Mesenchymal stem cell (in vitro differentiated cells and primary cell): ENCODE measurements at regions not wholly inside any gene's neighbourhood (a gene's known extent, or its start where the extent isn't known, plus 50 kb on each side); places are given as distances from the start of the nearest gene placed in this dataset.

Experiments used
- DNase-seq: peaks from one replicate; pipeline ENCODE4 v3.0.0-alpha.2; 2013
- H2AFZ ChIP-seq: one replicate; pipeline ENCODE4 v1.6.1; 2013; ENCODE audit warnings: low read depth, mild to moderate bottlenecking, control low read depth, inconsistent platforms, low read length, moderate library complexity
- H2AK5ac ChIP-seq: 2 replicates; pipeline ENCODE4 v1.6.1; 2013; ENCODE audit warnings: low read length, moderate library complexity, mild to moderate bottlenecking, inconsistent platforms; ENCODE audit not compliant: severe bottlenecking
- H2BK120ac ChIP-seq: one replicate; pipeline ENCODE4 v1.6.1; 2013; ENCODE audit warnings: low read depth, mild to moderate bottlenecking, inconsistent platforms, low read length, moderate library complexity
- H2BK12ac ChIP-seq, 2 experiments: one replicate each; pipeline ENCODE4 v1.6.1; 2013; ENCODE audit warnings: inconsistent platforms in 2 of 2, low read length in 2 of 2, mild to moderate bottlenecking in 2 of 2, moderate library complexity in 2 of 2, control low read depth in 1 of 2
- H2BK15ac ChIP-seq: one replicate; pipeline ENCODE4 v1.6.1; 2013; ENCODE audit warnings: mild to moderate bottlenecking, low read depth, inconsistent platforms; ENCODE audit not compliant: poor library complexity, severe bottlenecking
- H2BK5ac ChIP-seq: 2 replicates; pipeline ENCODE4 v1.6.1; 2013; ENCODE audit warnings: low read depth, mild to moderate bottlenecking, low read length, control low read depth, inconsistent platforms; ENCODE audit not compliant: poor library complexity, severe bottlenecking
- H3K14ac ChIP-seq, 2 experiments: one replicate each; pipeline ENCODE4 v1.6.1; 2013; ENCODE audit warnings: inconsistent platforms in 2 of 2, low read length in 2 of 2, control low read depth in 1 of 2, mild to moderate bottlenecking in 1 of 2, moderate library complexity in 1 of 2
- H3K18ac ChIP-seq, 2 experiments: one replicate each; pipeline ENCODE4 v1.6.1; 2013; ENCODE audit warnings: inconsistent platforms in 2 of 2, low read length in 2 of 2, control low read depth in 1 of 2, low read depth in 1 of 2, mild to moderate bottlenecking in 1 of 2
- H3K23ac ChIP-seq, 2 experiments: one replicate each; pipeline ENCODE4 v1.6.1; 2013; ENCODE audit warnings: inconsistent platforms in 2 of 2, low read length in 2 of 2, mild to moderate bottlenecking in 2 of 2, moderate library complexity in 2 of 2, control low read depth in 1 of 2
- H3K27ac ChIP-seq: 2 replicates; pipeline ENCODE4 v1.5.1; 2013; ENCODE audit warnings: mild to moderate bottlenecking, moderate library complexity, low read length, control low read depth, inconsistent platforms; ENCODE audit not compliant: poor library complexity, severe bottlenecking
- H3K27me3 ChIP-seq, 2 experiments: 2 replicates each; pipeline versions ENCODE4 v1.6.1 to v1.7.0; 2013; ENCODE audit warnings: low read length in 2 of 2, mild to moderate bottlenecking in 2 of 2, moderate library complexity in 2 of 2, control low read depth in 1 of 2, inconsistent platforms in 1 of 2; ENCODE audit not compliant: control insufficient read depth in 1 of 2, insufficient read depth in 1 of 2
- H3K36me3 ChIP-seq, 2 experiments: 2 replicates each; pipeline versions ENCODE4 v1.6.1 to v1.7.0; 2013; ENCODE audit warnings: low read length in 2 of 2, control low read depth in 1 of 2, inconsistent platforms in 1 of 2, low read depth in 1 of 2, mild to moderate bottlenecking in 1 of 2; ENCODE audit not compliant: insufficient read depth in 2 of 2, control insufficient read depth in 1 of 2
- H3K4ac ChIP-seq, 2 experiments: one replicate each; pipeline ENCODE4 v1.6.1; 2013; ENCODE audit warnings: inconsistent platforms in 2 of 2, low read length in 2 of 2, mild to moderate bottlenecking in 2 of 2, moderate library complexity in 2 of 2, control low read depth in 1 of 2, low read depth in 1 of 2
- H3K4me1 ChIP-seq: 2 replicates; pipeline ENCODE4 v1.6.1; 2013; ENCODE audit warnings: low read depth, low read length, control low read depth; ENCODE audit not compliant: control insufficient read depth, insufficient read depth
- H3K4me2 ChIP-seq: 2 replicates; pipeline ENCODE4 v1.6.1; 2013; ENCODE audit warnings: low read length, mild to moderate bottlenecking, inconsistent platforms; ENCODE audit not compliant: poor library complexity, severe bottlenecking
- H3K4me3 ChIP-seq, 2 experiments: 2 replicates each; pipeline versions ENCODE4 v1.5.1 to v1.7.0; 2013; ENCODE audit warnings: low read length in 2 of 2, mild to moderate bottlenecking in 2 of 2, control low read depth in 1 of 2, low read depth in 1 of 2; ENCODE audit not compliant: insufficient read depth in 1 of 2
- H3K79me1 ChIP-seq: replicated peaks from 2 replicates; pipeline ENCODE4 v1.6.1; 2013; ENCODE audit warnings: mild to moderate bottlenecking, control low read depth, low read length, inconsistent platforms; ENCODE audit not compliant: poor library complexity, severe bottlenecking
- H3K9ac ChIP-seq: 2 replicates; pipeline ENCODE4 v1.7.0; 2013; ENCODE audit warnings: mild to moderate bottlenecking, low read length, moderate library complexity
- H3K9me3 ChIP-seq: 2 replicates; pipeline ENCODE4 v1.7.0; 2013; ENCODE audit warnings: mild to moderate bottlenecking, low read length; ENCODE audit not compliant: control insufficient read depth
- H4K8ac ChIP-seq: one replicate; pipeline ENCODE4 v1.6.1; 2013; ENCODE audit warnings: inconsistent platforms, mild to moderate bottlenecking, low read length, moderate library complexity
- H4K91ac ChIP-seq: one replicate; pipeline ENCODE4 v1.6.1; 2013; ENCODE audit warnings: mild to moderate bottlenecking, low read length, inconsistent platforms
- WGBS: methylation state at CpG from one replicate; pipeline ENCODE4 v1.1.7; 2013; ENCODE audit warnings: mixed read lengths; 5-methylcytosine and 5-hydroxymethylcytosine counted together

DNA sequence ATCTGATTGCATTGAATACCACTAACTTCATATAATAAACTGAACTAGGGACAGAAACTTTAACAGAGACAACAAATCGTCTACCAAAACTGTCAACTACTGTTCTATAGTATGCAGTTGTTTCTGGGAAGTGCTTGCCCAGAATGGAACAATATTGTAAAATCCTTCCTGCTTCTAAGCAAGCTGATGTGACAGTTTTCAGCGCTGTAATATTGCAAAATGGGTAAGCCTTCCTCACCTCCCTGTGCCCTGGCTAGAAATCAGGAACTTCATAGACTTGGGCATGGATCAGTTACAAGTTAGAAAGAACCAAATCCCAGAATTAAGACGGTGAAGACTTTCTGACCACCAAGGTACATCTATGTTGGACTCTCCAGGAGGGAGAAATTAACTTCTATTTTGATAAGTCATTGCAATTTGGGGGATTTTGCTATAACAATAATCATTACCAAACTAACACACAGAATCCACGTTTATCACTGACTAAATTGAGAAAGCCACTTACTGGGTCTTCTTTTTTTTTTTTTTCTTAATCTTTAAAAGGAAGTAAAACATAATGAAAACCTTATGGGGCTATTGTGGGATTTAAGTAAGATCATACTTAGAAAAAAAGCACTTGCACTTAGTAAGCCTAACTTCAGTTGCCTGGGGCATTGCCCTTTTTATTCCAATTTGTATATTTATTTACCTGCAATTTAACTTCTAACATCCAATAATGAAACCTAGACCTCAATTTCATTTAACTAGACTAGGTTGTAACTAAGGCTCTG is 261.5 kb downstream of the TRIB2 start:
- Histone ChIP-seq H3K4me3 (no peak overlapping the region), H2BK12ac (no peak overlapping the region), H2BK120ac (no peak overlapping the region), H3K27ac (no peak overlapping the region), H3K79me1 (no peaks in the 10 kb centered on the region), H3K14ac (no peak overlapping the region), H2BK5ac (no peak overlapping the region), H3K9me3 (no peaks in the 10 kb centered on the region), H3K36me3 (no peaks in the 10 kb centered on the region), H3K23ac (no peak overlapping the region), H3K4ac (no peak overlapping the region), H3K4me2 (no peak overlapping the region), H2BK15ac (no peak overlapping the region), H4K91ac (no peak overlapping the region), H3K9ac (no peak overlapping the region), H2AFZ (no peak overlapping the region), H2AK5ac (no peak overlapping the region), H4K8ac (no peak overlapping the region), H3K18ac (no peak overlapping the region), H3K4me1 (peaks cover 3% of the 10 kb centered on the region), H3K27me3 (no peaks in the 10 kb centered on the region)
- 0% methylated on average over 1 of the region's 4 CpGs for WGBS
- no peak for DNase-seq

DNA sequence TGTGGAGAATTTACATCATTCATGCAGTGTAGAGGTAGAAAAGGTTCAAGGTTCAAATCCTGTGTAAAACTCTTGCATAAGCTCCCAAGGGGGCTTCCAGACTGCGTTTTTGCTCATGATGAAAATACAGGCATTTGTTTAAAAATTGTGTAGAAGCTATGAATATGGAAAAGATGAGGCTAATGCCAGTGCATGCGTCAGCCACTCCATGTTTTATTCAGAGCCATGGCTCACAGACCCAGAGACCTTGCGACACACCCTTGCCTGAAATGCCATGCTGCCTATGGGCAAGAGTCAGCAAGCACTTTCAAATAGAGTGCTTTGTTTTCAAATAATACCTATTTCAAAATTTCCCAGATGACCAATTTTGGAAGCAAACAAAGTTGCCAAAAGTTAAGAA is 262.3 kb downstream of the TRIB2 start:
- H4K91ac ChIP-seq = no peak overlapping the region
- no peaks in the 10 kb centered on the region for H3K79me1 ChIP-seq
- H2AFZ ChIP-seq = no peak overlapping the region
- no peak overlapping the region for H3K9ac ChIP-seq
- no peak overlapping the region for H3K18ac ChIP-seq
- H2AK5ac ChIP-seq = no peak overlapping the region
- no peak overlapping the region for H3K4ac ChIP-seq
- H2BK120ac ChIP-seq = no peak overlapping the region
- 89% methylated on average over 3 of the region's 3 CpGs for WGBS
- H3K36me3 ChIP-seq = no peaks in the 10 kb centered on the region
- no peak overlapping the region for H2BK15ac ChIP-seq
- no peak overlapping the region for H3K27ac ChIP-seq
- no peak overlapping the region for H3K14ac ChIP-seq
- no peak overlapping the region for H3K4me3 ChIP-seq
- DNase-seq = no peak
- no peak overlapping the region for H3K23ac ChIP-seq
- no peaks in the 10 kb centered on the region for H3K27me3 ChIP-seq
- H3K9me3 ChIP-seq = no peaks in the 10 kb centered on the region
- peaks cover 3% of the 10 kb centered on the region for H3K4me1 ChIP-seq
- no peak overlapping the region for H2BK12ac ChIP-seq
- H2BK5ac ChIP-seq = no peak overlapping the region
- H3K4me2 ChIP-seq = no peak overlapping the region
- no peak overlapping the region for H4K8ac ChIP-seq

DNA sequence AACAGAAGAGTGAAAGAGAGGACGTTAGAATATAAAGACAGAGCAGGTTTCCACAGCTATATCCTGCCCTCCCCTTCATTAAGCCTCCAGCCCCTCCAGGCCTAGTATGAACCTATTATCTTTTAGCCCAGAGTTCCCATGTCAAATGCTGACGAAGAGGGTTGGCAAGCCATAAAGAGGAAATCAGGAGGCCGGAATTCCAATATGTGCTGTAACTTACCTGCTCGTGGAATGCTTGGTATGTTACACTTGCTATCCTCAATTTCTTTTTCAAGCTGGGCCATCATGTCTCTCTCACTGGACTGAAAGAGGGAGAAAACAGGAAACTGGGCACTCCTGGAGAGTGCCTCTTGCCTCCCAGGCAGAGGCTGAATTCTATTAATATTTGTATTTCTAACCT is 264.1 kb downstream of the TRIB2 start:
- H2AFZ ChIP-seq = no peak overlapping the region
- H3K27ac ChIP-seq = peak overlapping the region; percentile 29
- peaks cover 3% of the 10 kb centered on the region for H3K4me1 ChIP-seq
- H2BK120ac ChIP-seq = no peak overlapping the region
- H3K23ac ChIP-seq = no peak overlapping the region
- no peak overlapping the region for H3K4ac ChIP-seq
- no peaks in the 10 kb centered on the region for H3K36me3 ChIP-seq
- no peak overlapping the region for H2BK5ac ChIP-seq
- no peaks in the 10 kb centered on the region for H3K79me1 ChIP-seq
- H3K27me3 ChIP-seq = no peaks in the 10 kb centered on the region
- no peaks in the 10 kb centered on the region for H3K9me3 ChIP-seq
- no peak for DNase-seq
- no peak overlapping the region for H2BK12ac ChIP-seq
- no peak overlapping the region for H4K91ac ChIP-seq
- no peak overlapping the region for H3K9ac ChIP-seq
- no peak overlapping the region for H2BK15ac ChIP-seq
- H4K8ac ChIP-seq = no peak overlapping the region
- no peak overlapping the region for H3K4me2 ChIP-seq
- no peak overlapping the region for H2AK5ac ChIP-seq
- WGBS = 87% methylated on average over 4 of the region's 4 CpGs
- H3K18ac ChIP-seq = no peak overlapping the region
- H3K14ac ChIP-seq = no peak overlapping the region
- H3K4me3 ChIP-seq = no peak overlapping the region

DNA sequence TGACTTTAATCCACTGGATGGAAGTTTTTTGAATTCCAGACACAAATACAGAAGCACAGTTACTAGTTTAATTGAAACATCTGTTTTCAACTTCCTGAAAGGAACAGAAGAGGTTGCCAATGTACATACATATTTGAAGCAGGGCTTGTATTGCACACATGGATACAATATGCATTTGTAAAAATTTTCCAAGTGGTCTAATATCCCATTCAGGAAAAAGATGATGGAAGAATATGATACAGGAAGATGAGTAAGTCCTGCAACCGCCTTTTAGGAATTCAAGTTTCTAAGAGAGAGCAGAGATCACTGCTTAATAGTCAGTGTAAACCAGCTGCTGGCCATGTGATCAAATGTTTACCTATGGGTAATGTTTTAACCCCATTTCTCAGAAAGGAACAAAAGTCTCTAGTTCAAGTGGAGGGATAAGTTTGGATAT is 265.4 kb downstream of the TRIB2 start:
- Histone ChIP-seq H2AK5ac (no peak overlapping the region), H2BK12ac (no peak overlapping the region), H2BK5ac (no peak overlapping the region), H3K79me1 (no peaks in the 10 kb centered on the region), H2AFZ (no peak overlapping the region), H3K4me3 (no peak overlapping the region), H3K14ac (no peak overlapping the region), H3K9ac (no peak overlapping the region), H3K18ac (no peak overlapping the region), H3K27ac (no peak overlapping the region), H3K4me1 (peaks cover 3% of the 10 kb centered on the region), H2BK15ac (no peak overlapping the region), H3K23ac (no peak overlapping the region), H3K4ac (no peak overlapping the region), H4K91ac (no peak overlapping the region), H4K8ac (no peak overlapping the region), H3K9me3 (no peaks in the 10 kb centered on the region), H3K27me3 (no peaks in the 10 kb centered on the region), H2BK120ac (no peak overlapping the region), H3K36me3 (no peaks in the 10 kb centered on the region), H3K4me2 (no peak overlapping the region)
- WGBS = 10% methylated on average over 1 of the region's 1 CpG
- no peak for DNase-seq
